Activated CD8-positive, alpha-beta memory T cell treated with anti-CD3 and anti-CD28 coated beads, Interleukin-2, amount 50 U/mL, for 24 hours (primary cell): ENCODE measurements at regions not wholly inside any gene's neighbourhood (a gene's known extent, or its start where the extent isn't known, plus 50 kb on each side); places are given as distances from the start of the nearest gene placed in this dataset.

ENCODE experiments used
- DNase-seq: peaks from one replicate; pipeline ENCODE4 v3.0.0-alpha.2; 2020; ENCODE audit errors: extremely low read depth

DNA sequence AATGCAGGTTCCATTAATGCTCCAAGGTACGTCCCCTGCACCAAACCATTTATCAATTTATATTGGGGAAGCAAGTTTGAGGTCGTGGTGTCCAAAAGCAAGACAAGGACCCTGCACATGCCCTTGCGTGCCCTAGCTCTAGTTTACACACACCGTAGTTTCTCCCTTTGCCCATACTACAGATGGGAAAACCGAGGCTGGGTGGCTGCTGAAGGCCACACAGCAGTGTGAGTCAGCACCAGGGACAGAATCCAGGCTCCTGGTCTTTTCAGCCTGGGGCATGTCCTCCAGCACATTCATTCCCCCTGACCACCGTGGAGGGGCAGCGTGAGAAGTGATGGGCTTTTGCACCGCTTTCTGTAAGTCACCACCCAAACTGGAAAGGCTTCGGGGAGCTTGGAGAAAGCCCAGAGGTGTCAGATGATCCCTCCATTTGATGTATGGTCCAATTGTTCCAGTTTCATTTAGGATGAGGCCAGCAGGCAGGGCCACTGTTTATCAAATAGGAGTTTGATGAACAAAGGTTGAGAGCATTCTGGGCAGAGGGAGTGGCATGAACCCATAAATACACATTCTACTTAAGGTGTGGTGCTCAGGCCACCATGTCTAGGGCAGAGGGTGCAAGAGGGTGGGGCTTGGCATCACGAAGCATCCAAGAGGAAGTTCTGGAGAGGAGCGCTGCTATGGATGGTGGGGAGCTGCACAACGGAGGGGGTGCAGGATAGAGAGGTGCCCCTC is 274.1 kb downstream of the HAUS1 start:
- DNase-seq = no peak

DNA sequence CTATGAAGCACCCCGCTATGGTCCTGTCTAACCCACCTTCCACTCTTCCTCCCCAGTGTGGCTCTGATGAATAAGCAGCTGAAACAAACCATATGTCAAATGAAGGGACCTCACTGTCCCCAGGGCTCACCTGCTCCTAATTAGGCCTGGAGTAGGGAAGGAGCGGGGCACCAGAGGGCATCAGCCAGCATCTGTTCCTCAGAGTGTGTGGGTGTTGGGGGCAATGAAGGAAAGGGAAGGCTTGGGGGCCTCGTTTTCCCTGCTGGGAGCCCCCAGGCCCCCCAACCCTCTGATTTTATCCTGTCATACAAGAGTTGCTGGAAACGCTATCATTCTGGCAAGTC is 274.7 kb downstream of the HAUS1 start:
- no peak for DNase-seq

DNA sequence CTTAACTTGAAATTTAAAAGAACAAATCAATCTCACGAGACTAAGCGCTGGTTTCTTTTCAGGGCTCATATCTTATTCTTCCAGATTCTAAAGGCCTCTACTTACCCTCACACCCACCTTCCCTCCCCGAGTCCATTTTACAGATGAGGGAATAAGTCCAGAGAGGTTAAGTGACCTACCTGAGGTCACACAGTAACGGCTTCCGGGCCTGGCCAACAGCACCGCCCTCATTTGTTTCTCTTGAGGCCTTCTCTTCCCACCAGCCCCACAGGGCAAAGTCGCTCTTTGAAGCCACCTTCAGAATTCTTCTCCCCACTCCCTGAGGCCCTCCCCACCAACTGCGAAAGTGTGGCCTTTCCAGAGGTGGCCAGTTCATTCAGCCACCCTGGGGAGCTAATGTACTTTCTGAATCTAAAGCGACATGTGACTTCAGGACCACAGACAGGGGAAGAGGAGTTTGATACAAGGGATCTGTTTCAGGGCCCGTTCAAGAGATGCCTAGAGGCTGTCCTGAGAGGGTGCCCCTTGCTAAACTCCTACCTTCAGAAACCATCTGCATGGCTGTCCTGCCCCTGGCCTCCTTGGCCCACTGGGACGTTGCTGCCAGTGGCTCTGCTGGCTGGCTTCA is 275.3 kb downstream of the HAUS1 start:
- DNase-seq = no peak

GRCh38 chr18:46385124-46385523 is 271.9 kb downstream of the LOXHD1 start:
- DNase-seq = no peak

GRCh38 chr18:46386788-46387187 is 270.2 kb downstream of the LOXHD1 start:
- DNase-seq = no peak

DNA sequence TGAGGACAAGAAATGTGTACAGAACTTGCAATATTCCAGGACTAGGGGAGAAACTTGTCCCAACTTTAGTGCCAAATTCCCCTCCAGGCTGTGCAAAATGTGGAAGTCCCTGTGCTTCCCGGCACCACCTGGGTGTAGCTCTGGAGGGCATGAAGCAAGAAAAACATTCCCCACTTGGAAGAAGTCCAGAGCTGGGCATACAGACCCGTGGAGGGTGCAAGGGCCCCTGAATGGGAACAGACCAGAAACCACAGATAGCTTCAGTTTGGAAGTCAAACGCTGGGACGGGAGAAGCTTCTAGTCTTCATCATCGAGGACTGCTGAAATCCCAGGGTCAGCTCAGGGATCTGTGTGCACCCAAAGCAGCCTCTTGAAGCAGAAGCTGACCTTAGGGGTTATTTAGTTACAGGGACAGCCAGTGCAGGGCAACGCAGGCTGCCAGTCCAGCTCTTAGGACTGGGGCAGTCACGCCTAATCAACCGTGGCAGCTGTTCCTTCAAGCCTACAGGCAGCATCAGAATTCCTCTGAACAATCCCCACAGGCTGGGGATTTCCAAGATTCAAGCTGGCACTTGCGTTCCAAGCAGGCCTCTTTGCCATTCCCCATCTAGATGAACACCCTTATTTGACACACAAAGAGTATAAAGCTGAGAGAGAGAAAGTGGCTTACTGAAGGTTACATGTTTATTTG is 269.4 kb downstream of the LOXHD1 start:
- no peak for DNase-seq

GRCh38 chr18:46388286-46388685 is 268.7 kb downstream of the LOXHD1 start:
- no peak for DNase-seq

- no peak for DNase-seq
Measured at GRCh38 chr18:46392576-46392975, 264.4 kb downstream of the LOXHD1 start.

DNA sequence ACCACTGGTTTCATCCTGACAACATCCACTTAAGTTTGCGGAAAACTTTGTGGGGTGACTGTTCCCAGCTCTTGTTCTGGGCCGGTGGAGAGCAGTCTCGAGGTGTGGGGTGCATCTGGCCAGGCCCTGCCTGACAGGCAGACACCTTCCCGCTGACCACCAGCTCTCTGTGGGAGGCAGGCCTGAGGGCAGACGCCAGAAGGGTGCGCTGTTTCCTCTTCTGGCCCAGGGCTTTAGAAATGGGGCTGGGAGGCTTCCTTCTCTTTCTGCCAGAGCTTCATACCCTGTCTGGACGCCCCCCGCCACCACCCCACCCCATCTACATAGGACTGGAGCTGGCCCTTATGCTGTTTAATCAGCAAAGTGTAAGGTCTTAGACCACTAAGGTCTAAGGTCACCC is 263.8 kb downstream of the LOXHD1 start:
- no peak for DNase-seq

DNA sequence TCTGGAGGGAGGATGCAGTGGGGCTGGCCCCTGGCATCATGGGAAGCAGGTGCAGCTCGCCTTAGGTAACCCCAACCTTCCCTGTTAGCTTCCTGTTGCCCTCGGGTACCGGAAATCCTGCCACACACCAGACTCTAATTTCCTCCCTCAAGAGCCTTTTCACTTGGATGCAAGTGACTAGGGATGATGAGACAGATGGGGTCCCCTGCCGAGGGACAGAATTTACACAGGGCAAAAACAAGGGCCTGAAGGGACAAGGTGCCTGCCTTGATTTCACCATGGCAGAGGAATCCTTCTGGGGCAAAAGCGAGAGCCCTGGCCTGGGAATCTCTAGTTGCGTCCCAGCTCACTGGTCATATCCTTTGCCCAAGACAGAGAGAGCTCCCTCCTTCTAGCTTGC is 263.1 kb downstream of the LOXHD1 start:
- no peak for DNase-seq

DNA sequence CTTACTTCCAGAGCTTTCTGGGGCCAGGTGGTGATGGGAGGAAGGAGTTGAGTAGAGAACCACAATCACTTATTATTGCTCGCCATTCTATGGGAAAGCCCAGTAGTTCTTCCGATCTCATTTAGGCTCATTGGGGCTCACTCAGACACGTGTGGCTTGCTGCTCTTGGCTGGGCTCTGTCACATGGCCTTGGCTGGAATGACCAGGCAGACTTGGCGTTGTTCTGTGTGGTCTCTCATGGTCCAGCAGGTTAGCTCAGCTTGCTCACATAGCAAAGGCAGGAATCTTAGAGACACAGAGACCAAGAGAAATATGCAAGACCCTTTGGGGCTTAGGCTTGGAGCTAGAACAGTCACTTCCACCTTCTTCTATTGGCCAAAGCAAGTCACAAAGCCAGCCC is 261.2 kb downstream of the LOXHD1 start:
- DNase-seq = no peak

GRCh38 chr18:46397174-46397573 is 259.8 kb downstream of the LOXHD1 start:
- DNase-seq = no peak

DNA sequence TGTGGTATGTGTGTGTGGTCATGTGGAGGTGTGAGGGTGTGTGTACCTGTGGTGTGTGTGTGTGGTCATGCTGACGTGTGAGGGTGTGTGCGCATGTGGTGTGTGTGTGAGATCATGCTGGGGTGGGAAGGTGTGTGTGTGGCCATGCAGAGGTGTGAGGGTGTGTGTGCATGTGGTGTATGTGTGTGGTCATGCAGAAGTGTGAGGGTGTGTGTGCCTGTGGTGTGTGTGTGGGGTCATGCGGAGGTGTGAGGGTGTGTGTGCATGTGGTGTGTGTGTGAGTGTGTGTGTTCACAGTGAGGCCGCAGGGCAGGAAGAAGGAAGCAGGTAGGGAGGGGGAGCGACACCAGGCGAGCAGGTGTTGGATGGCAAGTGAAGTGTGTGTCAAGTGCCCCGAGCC is 259.0 kb downstream of the LOXHD1 start:
- DNase-seq = no peak

DNA sequence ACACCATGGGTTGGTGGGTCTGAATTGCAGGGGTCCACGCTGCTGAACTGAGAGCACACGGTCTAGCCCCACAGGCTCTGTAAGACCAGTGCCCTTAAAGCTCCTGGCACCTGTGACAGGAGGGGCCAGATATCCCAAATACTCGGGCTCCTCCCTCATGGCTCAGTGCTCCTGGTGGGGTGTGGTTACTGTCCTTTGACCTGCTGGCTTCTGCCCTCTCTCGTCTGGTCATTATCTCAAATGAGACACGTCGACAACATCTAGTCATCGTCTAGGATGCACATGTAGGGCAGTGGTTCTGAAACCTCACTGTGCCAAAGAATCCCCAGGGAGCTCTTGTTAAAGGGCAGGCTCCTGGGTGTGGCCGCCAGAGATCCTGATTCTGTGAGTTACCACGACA is 258.4 kb downstream of the LOXHD1 start:
- DNase-seq = no peak

DNA sequence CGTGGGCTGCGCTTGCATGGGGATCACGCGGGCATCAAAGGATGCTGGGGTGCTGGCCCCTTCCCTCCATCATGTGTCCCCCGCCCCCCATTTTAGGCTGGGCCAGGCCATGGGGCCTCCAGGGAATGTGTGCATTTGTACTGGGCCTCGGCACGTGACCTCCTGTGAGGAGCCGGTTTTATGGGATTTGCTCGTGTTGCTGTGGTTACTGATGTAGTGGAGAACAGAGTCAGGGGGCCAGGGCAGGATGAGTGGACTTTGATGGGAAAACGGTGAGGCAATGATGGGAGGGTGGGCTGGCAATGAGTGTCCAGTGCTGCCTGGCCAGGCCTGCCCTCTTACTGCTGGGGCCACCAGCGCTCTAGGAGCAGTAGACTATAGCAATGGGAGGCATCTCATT is 257.7 kb downstream of the LOXHD1 start:
- no peak for DNase-seq

DNA sequence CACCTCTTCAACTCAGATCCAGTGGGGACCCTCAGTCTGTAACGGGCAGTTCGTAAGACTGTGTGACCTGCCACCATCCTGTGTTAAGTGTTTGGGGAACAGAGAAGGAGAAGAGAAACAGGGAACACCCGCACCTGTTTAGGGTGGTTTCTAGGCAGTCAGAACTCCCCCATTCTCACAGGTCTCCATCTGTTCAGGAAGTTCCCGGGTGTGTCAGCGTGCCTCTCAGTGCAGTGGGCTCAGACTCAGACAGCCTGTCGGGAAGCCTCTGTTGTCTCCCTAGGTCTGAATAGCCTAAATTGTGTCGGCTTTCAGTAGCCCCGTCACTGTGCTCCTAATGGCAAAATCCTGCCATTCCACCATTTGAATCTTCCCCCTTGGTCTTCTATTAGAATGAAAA is 256.6 kb downstream of the LOXHD1 start:
- DNase-seq = no peak

DNA sequence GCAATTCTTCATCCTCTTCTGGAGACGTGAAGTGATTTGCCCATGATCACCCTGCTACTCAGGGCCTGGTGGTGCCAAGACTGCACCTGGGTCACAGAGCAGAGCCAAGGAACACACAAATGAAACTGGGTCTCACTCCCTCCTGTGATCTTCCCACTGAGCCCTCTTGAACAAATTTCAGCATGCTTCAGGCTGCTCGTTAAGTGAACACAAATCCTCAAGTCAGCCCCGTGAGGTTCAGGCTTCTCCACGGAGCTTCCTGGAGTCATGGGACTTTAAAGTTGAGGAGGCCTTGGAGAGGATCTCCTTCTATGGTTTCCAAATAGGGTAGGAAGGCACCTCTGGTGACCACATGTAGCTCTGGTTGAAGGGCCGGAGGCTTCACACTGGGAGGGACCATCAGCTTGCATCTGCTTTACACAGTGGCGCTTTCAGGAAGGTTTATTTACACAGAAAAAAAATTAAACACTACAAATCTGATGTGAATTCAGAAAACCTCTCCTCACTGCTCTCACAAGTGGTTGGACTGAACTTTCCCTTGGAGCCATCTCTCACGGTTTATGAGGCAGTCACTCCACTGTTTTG is 255.4 kb downstream of the LOXHD1 start:
- no peak for DNase-seq

DNA sequence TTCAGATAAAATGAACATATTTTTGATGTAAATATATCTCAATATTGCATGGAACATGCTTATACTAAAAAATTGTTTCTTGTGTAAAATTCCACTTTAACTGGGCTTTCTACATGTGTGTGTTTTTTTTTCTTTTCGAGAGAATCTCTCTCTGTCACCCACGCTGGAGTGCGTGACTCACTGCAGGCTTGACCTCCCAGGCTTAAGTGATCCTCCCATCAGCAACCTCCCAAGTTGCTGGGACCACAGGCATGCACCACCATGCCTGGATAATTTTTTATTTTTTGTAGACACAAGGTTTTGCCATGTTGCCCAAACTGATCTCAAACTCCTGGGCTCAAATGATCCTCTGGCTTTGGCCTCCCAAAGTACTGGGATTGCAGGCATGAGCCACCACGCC is 254.6 kb downstream of the LOXHD1 start:
- DNase-seq = no peak

DNA sequence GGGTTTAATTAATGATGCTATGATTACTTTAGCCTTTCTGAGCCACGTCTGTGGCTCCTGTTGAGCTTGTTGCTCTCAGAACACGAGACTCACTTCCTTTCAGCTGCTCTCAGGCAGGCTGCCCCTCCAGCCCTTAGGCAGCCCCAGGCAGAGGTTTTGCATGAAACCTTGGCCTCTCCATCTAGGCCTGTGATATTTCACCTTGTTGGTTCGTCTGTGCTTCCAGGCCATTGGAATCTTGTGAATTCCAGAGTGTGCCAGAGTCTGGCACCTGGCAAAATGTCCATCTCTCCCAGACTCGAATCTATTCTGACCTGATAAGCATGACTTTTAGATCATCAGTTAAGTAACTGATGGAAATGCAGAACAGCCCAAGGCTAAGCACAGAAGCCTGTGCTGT is 254.1 kb downstream of the LOXHD1 start:
- DNase-seq = no peak

GRCh38 chr18:46405832-46406538 is 251.0 kb downstream of the LOXHD1 start:
- no peak for DNase-seq

DNA sequence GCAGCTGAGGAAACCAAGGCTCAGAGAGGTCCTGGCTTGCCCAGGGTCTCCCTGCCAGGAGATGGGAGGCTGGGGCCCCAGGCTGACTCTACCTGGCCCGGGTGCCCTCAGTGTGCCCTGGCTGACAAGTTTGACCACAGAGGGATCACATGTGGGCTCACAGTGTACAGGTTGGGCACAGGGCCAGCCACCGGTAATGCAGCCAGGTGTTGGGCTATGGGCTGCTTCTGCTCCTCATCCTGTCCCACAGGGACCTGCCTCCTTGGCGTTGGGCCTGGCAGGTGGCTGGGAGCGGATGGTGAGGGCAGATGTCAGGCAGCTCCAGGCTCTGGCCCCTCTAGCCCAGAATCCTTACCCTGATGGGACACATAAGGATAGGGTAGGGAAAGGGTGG is 250.5 kb downstream of the LOXHD1 start:
- no peak for DNase-seq

GRCh38 chr18:46407486-46408166 is 249.4 kb downstream of the LOXHD1 start:
- no peak for DNase-seq
